GM23338 (cell line): ENCODE measurements at regions not wholly inside any gene's neighbourhood (a gene's known extent, or its start where the extent isn't known, plus 50 kb on each side); places are given as distances from the start of the nearest gene placed in this dataset.

Experiments used
- ATAC-seq: fragments of 200-7000 bp; cut with Tn5 transposase; 3 replicates; pipeline ENCODE4 v1.9.1; 2020
- DNase-seq: peaks from one replicate; pipeline ENCODE4 v3.0.0-alpha.2; 2015; ENCODE audit warnings: low spot score
- H2AFZ ChIP-seq: fragments of 200-600 bp; sonication (generic); 2 replicates; pipeline ENCODE4 v1.8.0; 2016; ENCODE audit warnings: antibody characterized with exemption, mild to moderate bottlenecking, moderate library complexity
- H3F3A ChIP-seq: fragments of 200-600 bp; sonication (generic); replicated peaks from 2 replicates; pipeline ENCODE4 v1.8.0; 2017; ENCODE audit warnings: antibody characterized with exemption, mixed run types, low read depth
- H3K27ac ChIP-seq: fragments of 200-600 bp; sonication (generic); 2 replicates; pipeline ENCODE4 v1.6.1; 2016; ENCODE audit warnings: low read depth
- H3K27me3 ChIP-seq: fragments of 200-600 bp; sonication (generic); 2 replicates; pipeline ENCODE4 v1.8.0; 2016; ENCODE audit warnings: mild to moderate bottlenecking, mixed run types, moderate library complexity; ENCODE audit not compliant: insufficient read depth
- H3K36me3 ChIP-seq: fragments of 200-600 bp; sonication (generic); 2 replicates; pipeline ENCODE4 v1.8.0; 2016; ENCODE audit warnings: mild to moderate bottlenecking; ENCODE audit not compliant: insufficient read depth
- H3K4me1 ChIP-seq: fragments of 200-600 bp; sonication (generic); 2 replicates; pipeline ENCODE4 v1.8.0; 2016; ENCODE audit warnings: mild to moderate bottlenecking, moderate library complexity; ENCODE audit not compliant: insufficient read depth
- H3K4me2 ChIP-seq: fragments of 200-600 bp; sonication (generic); 2 replicates; pipeline ENCODE4 v1.7.1; 2017; ENCODE audit warnings: mixed run types
- H3K4me3 ChIP-seq: fragments of 200-600 bp; sonication (generic); 2 replicates; pipeline ENCODE4 v1.6.1; 2016; ENCODE audit warnings: mixed run types
- H3K79me2 ChIP-seq: fragments of 200-600 bp; sonication (generic); replicated peaks from 2 replicates; pipeline ENCODE4 v1.8.0; 2017; ENCODE audit warnings: mild to moderate bottlenecking; ENCODE audit not compliant: insufficient read depth
- H3K9me2 ChIP-seq: fragments of 200-600 bp; sonication (generic); 2 replicates; pipeline ENCODE4 v1.8.0; 2017; ENCODE audit not compliant: insufficient read depth
- H4K20me1 ChIP-seq: fragments of 200-600 bp; sonication (generic); replicated peaks from 2 replicates; pipeline ENCODE4 v1.8.0; 2017; ENCODE audit warnings: mild to moderate bottlenecking; ENCODE audit not compliant: insufficient read depth
- H3K27ac Mint-ChIP-seq: 2 replicates; pipeline ENCODE4 v1.8.0; 2020; ENCODE audit warnings: inconsistent platforms, mild to moderate bottlenecking, moderate library complexity, mixed read lengths
- H3K27me3 Mint-ChIP-seq: 3 replicates; pipeline ENCODE4 v1.8.0; 2022; ENCODE audit warnings: low read depth, mild to moderate bottlenecking, moderate library complexity, mixed read lengths, inconsistent platforms; ENCODE audit not compliant: insufficient read depth, poor library complexity
- H3K36me3 Mint-ChIP-seq: 3 replicates; pipeline ENCODE4 v1.8.0; 2021; ENCODE audit warnings: low read depth, mild to moderate bottlenecking, inconsistent platforms, moderate library complexity, mixed read lengths
- H3K4me1 Mint-ChIP-seq: 3 replicates; pipeline ENCODE4 v1.8.0; 2020; ENCODE audit warnings: mild to moderate bottlenecking, inconsistent platforms, mixed read lengths
- H3K4me3 Mint-ChIP-seq: 3 replicates; pipeline ENCODE4 v1.8.0; 2021; ENCODE audit warnings: moderate library complexity, mild to moderate bottlenecking, inconsistent platforms, mixed read lengths
- H3K9me3 Mint-ChIP-seq: 3 replicates; pipeline ENCODE4 v1.8.0; 2020; ENCODE audit warnings: moderate library complexity, mild to moderate bottlenecking, inconsistent platforms, mixed read lengths
- CREB1 ChIP-seq: fragments of 250-450 bp; sonication (Bioruptor Pico); IDR thresholded peaks from 2 replicates; pipeline ENCODE4 v1.5.0; 2020; ENCODE audit warnings: low read depth, mild to moderate bottlenecking, moderate library complexity
- EZH2phosphoT487 ChIP-seq: fragments of 200-600 bp; sonication (generic); IDR thresholded peaks from one replicate; pipeline ENCODE4 v1.8.1; 2018; ENCODE audit warnings: antibody characterized with exemption; ENCODE audit not compliant: unreplicated experiment
- JUNB ChIP-seq: IDR thresholded peaks from one replicate; pipeline ENCODE4 v1.6.1; 2016; ENCODE audit warnings: antibody characterized with exemption; ENCODE audit not compliant: unreplicated experiment
- NANOG ChIP-seq: IDR thresholded peaks from 2 replicates; pipeline ENCODE4 v1.6.1; 2016; ENCODE audit warnings: antibody characterized with exemption, borderline replicate concordance
- POLR2AphosphoS5 ChIP-seq: IDR thresholded peaks from 2 replicates; pipeline ENCODE4 v1.6.1; 2016; ENCODE audit warnings: antibody characterized with exemption, low read depth
- REST ChIP-seq: IDR thresholded peaks from one replicate; pipeline ENCODE4 v1.6.1; 2018; ENCODE audit warnings: antibody characterized with exemption; ENCODE audit not compliant: unreplicated experiment
- STAT1 ChIP-seq: IDR thresholded peaks from one replicate; pipeline ENCODE4 v1.6.1; 2016; ENCODE audit warnings: antibody characterized with exemption; ENCODE audit not compliant: unreplicated experiment
- ZNF331 ChIP-seq: fragments of 250-450 bp; sonication (Bioruptor Pico); IDR thresholded peaks from 2 replicates; pipeline ENCODE4 v1.5.0; 2020; ENCODE audit warnings: low read depth, mild to moderate bottlenecking, moderate library complexity
- TF ChIP-seq, protein P1 (sequence below): IDR thresholded peaks from 2 replicates; pipeline ENCODE4 v1.6.1; 2016; ENCODE audit warnings: antibody characterized with exemption
- TF ChIP-seq, protein P2 (sequence below), 2 experiments: fragments of 200-600 bp in 1 of 2; sonication (generic) in 1 of 2; conservative IDR thresholded peaks; 2 replicates each; pipeline versions ENCODE4 v1.5.1 to v1.6.1; 2016 to 2017; ENCODE audit warnings: antibody characterized with exemption in 2 of 2, low read depth in 2 of 2, mild to moderate bottlenecking in 2 of 2, moderate library complexity in 1 of 2

DNA sequence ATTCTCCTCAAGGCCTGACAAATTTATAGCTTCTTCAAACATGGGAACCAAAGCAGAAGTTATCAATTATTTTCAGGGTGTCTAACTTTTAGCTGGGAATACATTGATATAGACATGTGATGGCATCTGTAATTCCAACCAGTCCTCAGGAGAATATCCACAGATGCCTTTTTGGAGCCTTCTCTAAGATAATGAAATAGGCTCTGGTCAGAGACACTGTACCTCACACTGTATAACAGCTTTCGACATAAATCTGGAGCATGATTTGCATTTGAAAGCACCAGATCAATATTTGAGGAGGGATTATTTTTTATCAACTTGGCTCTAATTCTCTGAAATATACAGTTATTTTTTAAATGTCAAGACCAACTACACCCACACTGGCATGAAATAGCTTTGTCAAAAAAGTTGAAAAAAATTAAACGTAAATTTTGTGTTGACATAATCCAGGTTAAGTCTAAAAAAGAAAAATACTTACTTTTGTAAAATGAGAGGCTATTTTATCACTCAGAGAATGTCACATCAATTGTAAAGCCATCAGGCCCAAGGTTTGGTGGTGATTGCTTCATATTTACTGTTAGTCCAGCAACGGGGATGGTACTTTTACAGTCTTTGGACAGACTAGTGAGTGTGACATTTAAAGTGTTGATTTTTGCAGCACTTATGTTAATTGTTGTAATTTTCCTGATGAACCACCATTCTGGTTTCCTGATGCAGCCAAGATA is 177.0 kb upstream of the SP8 start:
- H4K20me1 ChIP-seq, result no peaks in the 10 kb centered on the region
- H3K36me3 ChIP-seq, result no peaks in the 10 kb centered on the region
- ATAC-seq (no peak), DNase-seq (no peak)
- H3F3A ChIP-seq, result no peaks in the 10 kb centered on the region
- Mint-ChIP-seq H3K27ac (peak overlapping the region; percentile 70), H3K36me3 (no peaks in the 10 kb centered on the region), H3K4me1 (peaks cover 13% of the 10 kb centered on the region), H3K4me3 (no peak overlapping the region), H3K27me3 (no peaks in the 10 kb centered on the region), H3K9me3 (no peaks in the 10 kb centered on the region)
- H3K9me2 ChIP-seq, result no peaks in the 10 kb centered on the region
- no peak overlapping the region for H3K27ac ChIP-seq
- peaks cover 7% of the 10 kb centered on the region; the same call in 1 of the 2 replicates for H3K4me1 ChIP-seq
- no peak overlapping the region for H3K4me2 ChIP-seq
- H3K79me2 ChIP-seq, result no peaks in the 10 kb centered on the region
- no peak overlapping the region for H2AFZ ChIP-seq
- H3K27me3 ChIP-seq, result no peaks in the 10 kb centered on the region
- no peak overlapping the region for H3K4me3 ChIP-seq
- no peak for TF ChIP-seq POLR2AphosphoS5
- TF ChIP-seq NANOG, result no peak
- TF ChIP-seq REST, result no peak
- TF ChIP-seq, protein P1, sequence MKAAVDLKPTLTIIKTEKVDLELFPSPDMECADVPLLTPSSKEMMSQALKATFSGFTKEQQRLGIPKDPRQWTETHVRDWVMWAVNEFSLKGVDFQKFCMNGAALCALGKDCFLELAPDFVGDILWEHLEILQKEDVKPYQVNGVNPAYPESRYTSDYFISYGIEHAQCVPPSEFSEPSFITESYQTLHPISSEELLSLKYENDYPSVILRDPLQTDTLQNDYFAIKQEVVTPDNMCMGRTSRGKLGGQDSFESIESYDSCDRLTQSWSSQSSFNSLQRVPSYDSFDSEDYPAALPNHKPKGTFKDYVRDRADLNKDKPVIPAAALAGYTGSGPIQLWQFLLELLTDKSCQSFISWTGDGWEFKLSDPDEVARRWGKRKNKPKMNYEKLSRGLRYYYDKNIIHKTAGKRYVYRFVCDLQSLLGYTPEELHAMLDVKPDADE, result no peak
- no peak for TF ChIP-seq CREB1 (CRISPR knock-in tag)
- no peak for TF ChIP-seq EZH2phosphoT487
- TF ChIP-seq, protein P2, sequence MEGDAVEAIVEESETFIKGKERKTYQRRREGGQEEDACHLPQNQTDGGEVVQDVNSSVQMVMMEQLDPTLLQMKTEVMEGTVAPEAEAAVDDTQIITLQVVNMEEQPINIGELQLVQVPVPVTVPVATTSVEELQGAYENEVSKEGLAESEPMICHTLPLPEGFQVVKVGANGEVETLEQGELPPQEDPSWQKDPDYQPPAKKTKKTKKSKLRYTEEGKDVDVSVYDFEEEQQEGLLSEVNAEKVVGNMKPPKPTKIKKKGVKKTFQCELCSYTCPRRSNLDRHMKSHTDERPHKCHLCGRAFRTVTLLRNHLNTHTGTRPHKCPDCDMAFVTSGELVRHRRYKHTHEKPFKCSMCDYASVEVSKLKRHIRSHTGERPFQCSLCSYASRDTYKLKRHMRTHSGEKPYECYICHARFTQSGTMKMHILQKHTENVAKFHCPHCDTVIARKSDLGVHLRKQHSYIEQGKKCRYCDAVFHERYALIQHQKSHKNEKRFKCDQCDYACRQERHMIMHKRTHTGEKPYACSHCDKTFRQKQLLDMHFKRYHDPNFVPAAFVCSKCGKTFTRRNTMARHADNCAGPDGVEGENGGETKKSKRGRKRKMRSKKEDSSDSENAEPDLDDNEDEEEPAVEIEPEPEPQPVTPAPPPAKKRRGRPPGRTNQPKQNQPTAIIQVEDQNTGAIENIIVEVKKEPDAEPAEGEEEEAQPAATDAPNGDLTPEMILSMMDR (conservative IDR thresholded peaks at IDR 0.05; ENCODE audit: low read depth in 2 of 2), result no peak

GRCh38 chr7:20964281-20964918 is 177.7 kb upstream of the SP8 start:
- TF ChIP-seq STAT1, result no peak
- TF ChIP-seq, protein P1, result no peak
- TF ChIP-seq REST, result no peak
- no peak for TF ChIP-seq JUNB
- TF ChIP-seq POLR2AphosphoS5, result no peak
- TF ChIP-seq ZNF331 (CRISPR knock-in tag), result no peak
- 0 out of 2 replicates have a peak, but pooled peaks have one; percentile 26 for TF ChIP-seq NANOG
- TF ChIP-seq EZH2phosphoT487, result no peak
- DNase-seq (no peak), ATAC-seq (no peak)
- Mint-ChIP-seq H3K36me3 (no peaks in the 10 kb centered on the region), H3K27me3 (no peaks in the 10 kb centered on the region), H3K4me1 (peaks cover 13% of the 10 kb centered on the region), H3K27ac (peak overlapping the region; percentile 70), H3K4me3 (no peak overlapping the region), H3K9me3 (no peaks in the 10 kb centered on the region)
- Histone ChIP-seq H4K20me1 (no peaks in the 10 kb centered on the region), H3K27me3 (no peaks in the 10 kb centered on the region), H3K79me2 (no peaks in the 10 kb centered on the region), H3K9me2 (no peaks in the 10 kb centered on the region), H3K4me3 (no peak overlapping the region), H3K4me1 (peaks cover 7% of the 10 kb centered on the region; the same call in 1 of the 2 replicates), H3K4me2 (no peak overlapping the region), H3K27ac (no peak overlapping the region), H2AFZ (no peak overlapping the region), H3F3A (no peaks in the 10 kb centered on the region), H3K36me3 (no peaks in the 10 kb centered on the region)
